ENCODE measurements at regions not wholly inside any gene's neighbourhood (a gene's known extent, or its start where the extent isn't known, plus 50 kb on each side); places are given as distances from the start of the nearest gene placed in this dataset.

GRCh38 chr14:71600309-71600708, 331.9 kb upstream of the RGS6 start:
- Histone ChIP-seq H3K4me1 (ENCODE audit: control insufficient read depth in 4 of 4, insufficient read depth in 4 of 4, low read length in 3 of 4) (no peaks in the 10 kb centered on the region), H3K36me3 (ENCODE audit: control insufficient read depth in 4 of 4, insufficient read depth in 3 of 4, low read depth in 1 of 4, low read length in 3 of 4) (no peaks in the 10 kb centered on the region), H3K27me3 (ENCODE audit: control insufficient read depth in 4 of 4, insufficient read depth in 4 of 4, low read length in 3 of 4) (no peaks in the 10 kb centered on the region), H3K27ac (ENCODE audit: low read depth in 1 of 2, low read length in 2 of 2) (no peak overlapping the region), H3K9me3 (ENCODE audit: control insufficient read depth in 4 of 4, low read length in 3 of 4) (peaks cover 0 to 2% (median 0%) of the 10 kb centered on the region in 4 donors), H3K9ac (ENCODE audit: low read depth in 1 of 2, low read length in 2 of 2) (no peak overlapping the region), H3K4me3 (ENCODE audit: low read depth in 1 of 3, low read length in 3 of 3) (no peak overlapping the region)
- no peak for DNase-seq (ENCODE audit: low spot score)
- TF ChIP-seq ATF3 (IDR thresholded peaks at IDR 0.05), result no peak
- TF ChIP-seq RXRA (IDR thresholded peaks at IDR 0.05), result no peak
- TF ChIP-seq NR2F2 (IDR thresholded peaks at IDR 0.05), result no peak
- no peak for TF ChIP-seq MAX (IDR thresholded peaks at IDR 0.05)
- no peak for TF ChIP-seq ZBTB33 (IDR thresholded peaks at IDR 0.05)
- WGBS, result 99% methylated on average over 2 of the region's 2 CpGs

GRCh38 chr14:71602524-71602923, 329.7 kb upstream of the RGS6 start:
- no peak overlapping the region for H3K4me3 ChIP-seq (ENCODE audit: low read depth in 1 of 3, low read length in 3 of 3)
- no peaks in the 10 kb centered on the region for H3K4me1 ChIP-seq (ENCODE audit: control insufficient read depth in 4 of 4, insufficient read depth in 4 of 4, low read length in 3 of 4)
- no peak for DNase-seq (ENCODE audit: low spot score)
- TF ChIP-seq RXRA (IDR thresholded peaks at IDR 0.05) (no peak), ATF3 (IDR thresholded peaks at IDR 0.05) (no peak), HNF4A (conservative IDR thresholded peaks at IDR 0.05) (no peak), EGR1 (IDR thresholded peaks at IDR 0.05; ENCODE audit: low read depth in 2 of 2) (no peak), TAF1 (conservative IDR thresholded peaks at IDR 0.05) (no peak), REST (IDR thresholded peaks at IDR 0.05) (no peak), GABPA (IDR thresholded peaks at IDR 0.05 in 1 of 2, conservative IDR thresholded peaks at IDR 0.05 in 1 of 2) (no peak), MAX (IDR thresholded peaks at IDR 0.05) (no peak), ZBTB33 (IDR thresholded peaks at IDR 0.05) (no peak), FOXA1 (IDR thresholded peaks at IDR 0.05) (no peak), CTCF (IDR thresholded peaks at IDR 0.05; ENCODE audit: low read depth, low read length, missing input control) (no peak), HNF4G (IDR thresholded peaks at IDR 0.05) (no peak), JUND (IDR thresholded peaks at IDR 0.05) (no peak)
- H3K27me3 ChIP-seq (ENCODE audit: control insufficient read depth in 4 of 4, insufficient read depth in 4 of 4, low read length in 3 of 4), result no peaks in the 10 kb centered on the region
- no peak overlapping the region for H3K9ac ChIP-seq (ENCODE audit: low read depth in 1 of 2, low read length in 2 of 2)
- H3K27ac ChIP-seq (ENCODE audit: low read depth in 1 of 2, low read length in 2 of 2), result no peak overlapping the region
- WGBS, result 95% methylated on average over 5 of the region's 5 CpGs
- H3K9me3 ChIP-seq (ENCODE audit: control insufficient read depth in 4 of 4, low read length in 3 of 4), result peaks cover 0 to 2% (median 0%) of the 10 kb centered on the region in 4 donors
- H3K36me3 ChIP-seq (ENCODE audit: control insufficient read depth in 4 of 4, insufficient read depth in 3 of 4, low read depth in 1 of 4, low read length in 3 of 4), result no peaks in the 10 kb centered on the region
